Adrenal gland (tissue), 9 donors: ENCODE measurements at regions not wholly inside any gene's neighbourhood (a gene's known extent, or its start where the extent isn't known, plus 50 kb on each side); places are given as distances from the start of the nearest gene placed in this dataset.

Experiments used
- DNase-seq, 7 donors: peaks; one replicate each; pipeline ENCODE4 v3.0.0-alpha.2; 2019 to 2020
- H3K27ac ChIP-seq, 5 donors: fragments of 200-600 bp; sonication (generic) in 4 of 5; 1 replicate in 3 of 5; 2 replicates in 2 of 5; pipeline versions ENCODE4 v1.5.1 to v1.8.0; 2016 to 2020; ENCODE audit warnings: mild to moderate bottlenecking in 1 of 5
- H3K27me3 ChIP-seq: fragments of 200-600 bp; 2 replicates; pipeline ENCODE4 v1.8.0; 2021
- H3K36me3 ChIP-seq, 2 donors: fragments of 200-600 bp; replicated peaks in 1 of 2; 1 replicate in 1 of 2; 2 replicates in 1 of 2; pipeline versions ENCODE4 v1.5.1 to v1.8.0; 2018 to 2022
- H3K4me1 ChIP-seq, 2 donors: fragments of 200-600 bp; replicated peaks in 1 of 2; 1 replicate in 1 of 2; 2 replicates in 1 of 2; pipeline versions ENCODE4 v1.5.1 to v1.8.0; 2018 to 2021
- H3K4me3 ChIP-seq, 4 donors: fragments of 200-600 bp; sonication (generic) in 3 of 4; one replicate each; pipeline ENCODE4 v1.5.1; 2016 to 2018
- H3K9me3 ChIP-seq, 3 donors: fragments of 200-600 bp; sonication (generic) in 1 of 3; replicated peaks in 1 of 3; 1 replicate in 2 of 3; 2 replicates in 1 of 3; pipeline versions ENCODE4 v1.5.1 to v1.8.0; 2016 to 2021
- POLR2A ChIP-seq, 2 donors: fragments of 450-650 bp; IDR thresholded peaks; one replicate each; pipeline ENCODE4 v1.6.1; 2017; ENCODE audit warnings: antibody characterized with exemption in 2 of 2, mild to moderate bottlenecking in 2 of 2, moderate library complexity in 1 of 2
- WGBS, 4 donors: extraction: QIAGEN DNeasy Blood & Tissue Kit in 2 of 4; methylation state at CpG; one replicate each; pipeline versions ENCODE4 v1.1.5 to v1.1.7; 2013 to 2017; 5-methylcytosine and 5-hydroxymethylcytosine counted together
- intact Hi-C, 2 donors: fragments of 100-400 bp; cut with DNase I; formaldehyde crosslinking; loops; one replicate each; pipeline versions ENCODE4 v1.14.1 to v1.15.0; 2022 to 2023
- TF ChIP-seq, protein P1 (sequence below), 6 experiments: fragments of 450-650 bp in 4 of 6; fragments of 200-600 bp in 2 of 6; sonication (generic) in 1 of 6; IDR thresholded peaks; 1 replicate in 5 of 6; 2 replicates in 1 of 6; pipeline versions ENCODE4 v1.5.1 to v1.8.0; 2016 to 2021; ENCODE audit warnings: antibody characterized with exemption in 6 of 6, mild to moderate bottlenecking in 2 of 6, moderate library complexity in 1 of 6
- donor health status: healthy with polysubstance abuse.
- donor health status: Bipolar disorder and iron deficiency.
- donor health status: DM: yes; HTN: yes; CAD: no.
- donor health status: DM: no; HTN: no; CAD: no.
- donor health status: DM: no; HTN: no; CAD: no.

DNA sequence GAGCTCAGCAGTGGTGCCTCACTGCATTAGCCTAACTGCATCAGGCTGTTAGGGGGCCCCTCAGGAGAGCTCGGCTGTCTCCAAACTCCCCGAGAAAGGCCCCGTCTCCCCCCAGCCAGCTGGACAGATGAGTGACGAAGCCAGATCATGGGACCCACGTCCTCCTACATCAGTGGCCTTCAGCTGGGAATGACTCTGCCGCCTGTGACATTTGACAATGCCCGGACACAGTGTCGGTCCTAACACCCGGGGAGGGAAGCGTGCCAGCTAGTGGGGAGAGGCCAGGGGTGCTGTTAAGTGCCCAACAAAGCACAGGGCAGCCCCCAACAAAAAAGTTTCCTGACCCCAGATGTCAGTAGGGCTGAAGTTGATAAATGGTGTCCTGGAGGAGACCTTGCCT lies 375.2 kb upstream of the IRX2 start:
- no peaks in the 10 kb centered on the region for H3K9me3 ChIP-seq
- H3K36me3 ChIP-seq, result no peaks in the 10 kb centered on the region
- 53 to 73% (median 58%) methylated on average over 10 of the region's 10 CpGs for WGBS, 4 donors
- H3K27me3 ChIP-seq, result no peaks in the 10 kb centered on the region
- TF ChIP-seq, protein P1, sequence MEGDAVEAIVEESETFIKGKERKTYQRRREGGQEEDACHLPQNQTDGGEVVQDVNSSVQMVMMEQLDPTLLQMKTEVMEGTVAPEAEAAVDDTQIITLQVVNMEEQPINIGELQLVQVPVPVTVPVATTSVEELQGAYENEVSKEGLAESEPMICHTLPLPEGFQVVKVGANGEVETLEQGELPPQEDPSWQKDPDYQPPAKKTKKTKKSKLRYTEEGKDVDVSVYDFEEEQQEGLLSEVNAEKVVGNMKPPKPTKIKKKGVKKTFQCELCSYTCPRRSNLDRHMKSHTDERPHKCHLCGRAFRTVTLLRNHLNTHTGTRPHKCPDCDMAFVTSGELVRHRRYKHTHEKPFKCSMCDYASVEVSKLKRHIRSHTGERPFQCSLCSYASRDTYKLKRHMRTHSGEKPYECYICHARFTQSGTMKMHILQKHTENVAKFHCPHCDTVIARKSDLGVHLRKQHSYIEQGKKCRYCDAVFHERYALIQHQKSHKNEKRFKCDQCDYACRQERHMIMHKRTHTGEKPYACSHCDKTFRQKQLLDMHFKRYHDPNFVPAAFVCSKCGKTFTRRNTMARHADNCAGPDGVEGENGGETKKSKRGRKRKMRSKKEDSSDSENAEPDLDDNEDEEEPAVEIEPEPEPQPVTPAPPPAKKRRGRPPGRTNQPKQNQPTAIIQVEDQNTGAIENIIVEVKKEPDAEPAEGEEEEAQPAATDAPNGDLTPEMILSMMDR (IDR thresholded peaks at IDR 0.05), result no peak
- no peak for TF ChIP-seq POLR2A (IDR thresholded peaks at IDR 0.05)
- no peaks in the 10 kb centered on the region for H3K4me1 ChIP-seq
- no peak overlapping the region for H3K27ac ChIP-seq
- intact Hi-C loops, result no loop called here
- peak in 1 of 7 donors; percentile 11 for DNase-seq
- H3K4me3 ChIP-seq, result no peak overlapping the region

DNA sequence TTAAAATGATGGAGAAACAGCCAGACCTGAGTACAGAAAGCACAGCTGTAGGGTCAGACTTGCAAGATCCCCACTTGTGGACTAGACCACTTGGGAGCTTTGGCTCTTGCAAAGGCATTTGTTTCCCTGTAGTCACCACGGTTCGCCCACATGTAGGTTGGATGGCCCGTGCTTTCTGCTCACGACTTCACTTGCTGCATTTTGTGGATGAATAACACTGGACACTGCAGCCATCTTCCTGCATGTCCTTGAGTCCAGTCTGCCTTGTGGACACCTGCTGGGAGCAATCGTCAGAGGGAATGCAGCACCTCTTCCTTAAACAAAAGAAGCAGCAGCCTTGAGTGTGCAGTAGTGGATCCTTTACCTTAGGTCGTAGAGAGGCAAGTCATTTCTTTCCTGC lies 372.9 kb upstream of the IRX2 start:
- Histone ChIP-seq H3K36me3 (no peaks in the 10 kb centered on the region), H3K27ac (no peak overlapping the region), H3K4me1 (no peaks in the 10 kb centered on the region), H3K9me3 (no peaks in the 10 kb centered on the region), H3K27me3 (peaks cover 9% of the 10 kb centered on the region), H3K4me3 (no peak overlapping the region)
- intact Hi-C loops, result no loop called here
- TF ChIP-seq POLR2A (IDR thresholded peaks at IDR 0.05), result no peak
- TF ChIP-seq, protein P1 (IDR thresholded peaks at IDR 0.05), result no peak
- DNase-seq, result peak in 1 of 7 donors; percentile 42
- 79 to 84% (median 81%) methylated on average over 6 of the region's 6 CpGs for WGBS, 4 donors

DNA sequence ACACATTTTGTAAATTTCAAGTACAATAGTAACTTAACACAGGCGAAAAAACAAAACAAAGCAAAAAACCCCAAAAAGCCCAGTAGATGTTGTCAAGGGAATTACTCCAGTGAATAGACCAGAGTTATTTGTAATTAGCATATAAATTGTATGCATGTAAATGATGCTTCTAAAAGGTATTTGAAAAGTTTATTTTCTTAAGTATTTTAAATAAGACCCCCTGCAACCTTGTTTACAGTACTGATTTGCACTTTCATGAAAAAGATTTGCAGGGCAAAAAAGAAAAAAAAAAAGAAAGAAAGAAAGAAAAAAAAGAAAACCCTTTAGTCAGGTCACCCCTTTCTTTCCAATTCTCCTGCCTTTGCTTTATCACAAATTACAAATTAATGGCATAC lies 372.3 kb upstream of the IRX2 start:
- no peak overlapping the region for H3K4me3 ChIP-seq
- H3K9me3 ChIP-seq, result no peaks in the 10 kb centered on the region
- no peak overlapping the region for H3K27ac ChIP-seq
- H3K4me1 ChIP-seq, result no peaks in the 10 kb centered on the region
- 69 to 86% (median 75%) methylated on average over 1 of the region's 1 CpG for WGBS, 4 donors
- no peak for DNase-seq
- intact Hi-C loops, result no loop called here
- H3K27me3 ChIP-seq, result peaks cover 9% of the 10 kb centered on the region
- H3K36me3 ChIP-seq, result no peaks in the 10 kb centered on the region
- TF ChIP-seq POLR2A (IDR thresholded peaks at IDR 0.05), result no peak
- TF ChIP-seq, protein P1 (IDR thresholded peaks at IDR 0.05), result no peak

DNA sequence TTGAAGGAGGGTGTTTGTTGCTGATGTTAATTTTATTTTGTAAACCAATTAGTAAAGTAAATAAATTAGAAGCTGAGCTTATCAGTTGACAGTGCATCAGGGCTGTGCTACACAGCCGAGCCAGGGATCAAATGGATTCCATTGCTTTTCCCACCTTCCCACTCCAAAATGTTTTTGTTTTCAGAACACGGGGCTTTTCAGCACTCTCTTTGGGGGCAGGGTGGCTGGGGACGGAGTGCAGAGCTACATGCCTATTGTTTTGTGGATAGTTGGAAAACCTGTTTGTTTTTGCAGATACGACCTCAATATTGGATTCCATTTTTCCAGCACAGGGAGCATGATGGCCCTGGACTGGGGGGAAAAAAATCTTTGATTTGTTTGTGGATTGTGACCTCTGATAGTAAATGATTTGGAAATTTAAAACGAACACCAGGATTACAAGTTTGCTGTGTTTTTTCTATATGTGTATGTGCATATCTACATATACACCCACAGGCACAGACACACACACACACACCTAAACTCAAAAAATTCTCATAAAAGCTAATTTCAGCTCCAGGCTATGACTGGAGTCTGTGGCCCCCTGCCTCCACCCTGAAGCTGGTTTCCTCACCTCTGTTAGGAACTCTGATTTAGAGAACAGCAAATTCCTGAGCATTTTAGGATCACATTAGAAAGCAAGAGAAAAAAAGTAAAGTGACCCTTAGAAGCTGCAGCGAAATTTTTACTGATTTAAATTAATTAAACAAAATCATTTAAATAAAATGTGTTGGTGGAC lies 371.7 kb upstream of the IRX2 start:
- intact Hi-C loops, result no loop called here
- Histone ChIP-seq H3K9me3 (no peaks in the 10 kb centered on the region), H3K27me3 (peaks cover 9% of the 10 kb centered on the region), H3K4me3 (no peak overlapping the region), H3K27ac (no peak overlapping the region), H3K4me1 (no peaks in the 10 kb centered on the region), H3K36me3 (no peaks in the 10 kb centered on the region)
- WGBS, 4 donors, result 24 to 31% (median 29%) methylated on average over 6 of the region's 6 CpGs
- DNase-seq, result peak in 1 of 7 donors; percentile 7
- TF ChIP-seq POLR2A (IDR thresholded peaks at IDR 0.05), result no peak
- TF ChIP-seq, protein P1 (IDR thresholded peaks at IDR 0.05), result no peak
